H1 (cell line): ENCODE measurements at regions not wholly inside any gene's neighbourhood (a gene's known extent, or its start where the extent isn't known, plus 50 kb on each side); places are given as distances from the start of the nearest gene placed in this dataset.

Experiments
- CTCF ChIA-PET: fragments of 300-600 bp; sonication (Branson Sonifier 250); formaldehyde crosslinking; loops from one replicate; lab custom pipeline; 2021; ENCODE audit not compliant: partially characterized antibody; lab: Charles Lee
- POLR2A ChIA-PET: fragments of 300-600 bp; sonication (Branson Sonifier 250); formaldehyde crosslinking; loops from one replicate; lab custom pipeline; 2021; ENCODE audit warnings: inconsistent platforms; ENCODE audit not compliant: partially characterized antibody; lab: Charles Lee
- DNase-seq, 2 experiments: peaks; one replicate each; pipeline versions ENCODE4 v3.0.0 to v3.0.0-alpha.2; 2010 to 2022; ENCODE audit warnings: low spot score in 2 of 2, low read depth in 1 of 2, mixed read lengths in 1 of 2
- FAIRE-seq: peaks from 2 replicates; lab custom pipeline; 2011; peaks lifted over from hg19 to GRCh38; lab: Jason Lieb, UNC
- H2AFZ ChIP-seq: 2 replicates; pipeline ENCODE4 v1.8.1; 2012; ENCODE audit warnings: low read length, inconsistent platforms
- H2AK5ac ChIP-seq: 2 replicates; pipeline ENCODE4 v1.6.1; 2013; ENCODE audit warnings: low read depth, low read length
- H2BK120ac ChIP-seq: replicated peaks from 2 replicates; pipeline ENCODE3; 2013; ENCODE audit warnings: low read depth, low read length, inconsistent platforms
- H2BK12ac ChIP-seq: 2 replicates; pipeline ENCODE4 v1.6.1; 2013; ENCODE audit warnings: low read depth, low read length
- H2BK15ac ChIP-seq: 2 replicates; pipeline ENCODE4 v1.6.1; 2013; ENCODE audit warnings: low read length
- H2BK20ac ChIP-seq: 2 replicates; pipeline ENCODE4 v1.6.1; 2013; ENCODE audit warnings: low read length
- H2BK5ac ChIP-seq: 2 replicates; pipeline ENCODE4 v1.6.1; 2013; ENCODE audit warnings: low read depth, low read length
- H3K14ac ChIP-seq: 2 replicates; pipeline ENCODE4 v1.6.1; 2013; ENCODE audit warnings: inconsistent platforms; ENCODE audit not compliant: insufficient read length
- H3K18ac ChIP-seq: 2 replicates; pipeline ENCODE4 v1.6.1; 2013; ENCODE audit warnings: low read length; ENCODE audit errors: extremely low read depth
- H3K23ac ChIP-seq: 2 replicates; pipeline ENCODE4 v1.6.1; 2013; ENCODE audit warnings: inconsistent platforms; ENCODE audit not compliant: insufficient read length
- H3K23me2 ChIP-seq: 2 replicates; pipeline ENCODE4 v1.6.1; 2013; ENCODE audit warnings: low read depth, low read length
- H3K27ac ChIP-seq: 2 replicates; pipeline ENCODE4 v1.6.1; 2011; ENCODE audit warnings: low read depth, low read length, inconsistent platforms
- H3K27me3 ChIP-seq, 4 experiments: replicated peaks in 1 of 4; 1 replicate in 1 of 4; 2 replicates in 3 of 4; pipeline versions ENCODE4 v1.6.1 to v1.8.1; 2011 to 2013; ENCODE audit warnings: low read length in 3 of 4, mild to moderate bottlenecking in 3 of 4, inconsistent platforms in 2 of 4, mixed read lengths in 2 of 4, moderate library complexity in 1 of 4; ENCODE audit not compliant: control insufficient read depth in 3 of 4, insufficient read depth in 3 of 4; ENCODE audit errors: extremely low read depth in 1 of 4
- H3K36me3 ChIP-seq, 4 experiments: 2 replicates each; pipeline versions ENCODE4 v1.6.1 to v1.8.1; 2011 to 2013; ENCODE audit warnings: mild to moderate bottlenecking in 4 of 4, low read length in 3 of 4, moderate library complexity in 2 of 4, control low read depth in 1 of 4, inconsistent platforms in 1 of 4; ENCODE audit not compliant: insufficient read depth in 4 of 4, control insufficient read depth in 2 of 4
- H3K4ac ChIP-seq: replicated peaks from 2 replicates; pipeline ENCODE3; 2013; ENCODE audit warnings: low read length, low read depth, mixed read lengths, inconsistent platforms; ENCODE audit not compliant: insufficient read length
- H3K4me1 ChIP-seq, 4 experiments: replicated peaks in 1 of 4; 1 replicate in 1 of 4; 2 replicates in 3 of 4; pipeline versions ENCODE4 v1.6.1 to v1.8.1; 2011 to 2013; ENCODE audit warnings: low read length in 3 of 4, inconsistent platforms in 2 of 4, mixed read lengths in 1 of 4; ENCODE audit not compliant: insufficient read depth in 4 of 4, control insufficient read depth in 3 of 4
- H3K4me2 ChIP-seq, 2 experiments: 2 replicates each; pipeline versions ENCODE4 v1.6.1 to v1.8.1; 2011 to 2013; ENCODE audit warnings: low read depth in 2 of 2, low read length in 2 of 2, control low read depth in 1 of 2, inconsistent platforms in 1 of 2, mild to moderate bottlenecking in 1 of 2; ENCODE audit not compliant: insufficient read depth in 1 of 2
- H3K4me3 ChIP-seq, 4 experiments: fragments of 200-600, 300-600 bp in 1 of 4; sonication (generic), shearing (Covaris generic), sonication (Bioruptor Twin) in 1 of 4; 2 replicates each; pipeline versions ENCODE4 v1.5.1 to v1.8.1; 2011 to 2016; ENCODE audit warnings: low read length in 4 of 4, low read depth in 3 of 4, control low read depth in 2 of 4, inconsistent platforms in 2 of 4, mild to moderate bottlenecking in 2 of 4, mixed read lengths in 1 of 4, moderate library complexity in 1 of 4; ENCODE audit not compliant: insufficient read depth in 2 of 4; ENCODE audit errors: extremely low read depth in 1 of 4
- H3K56ac ChIP-seq: replicated peaks from 2 replicates; pipeline ENCODE3; 2013; ENCODE audit warnings: low read depth, mild to moderate bottlenecking, mixed read lengths, low read length, inconsistent platforms; ENCODE audit not compliant: insufficient read length
- H3K79me1 ChIP-seq: 2 replicates; pipeline ENCODE4 v1.6.1; 2013; ENCODE audit warnings: low read depth, low read length, control low read depth
- H3K79me2 ChIP-seq, 2 experiments: 2 replicates each; pipeline versions ENCODE4 v1.6.1 to v1.8.1; 2012 to 2013; ENCODE audit warnings: low read length in 2 of 2, mild to moderate bottlenecking in 2 of 2, inconsistent platforms in 1 of 2; ENCODE audit not compliant: insufficient read depth in 2 of 2, control insufficient read depth in 1 of 2
- H3K9ac ChIP-seq, 4 experiments: replicated peaks in 1 of 4; 1 replicate in 1 of 4; 2 replicates in 3 of 4; pipeline versions ENCODE4 v1.6.1 to v1.8.1; 2011 to 2013; ENCODE audit warnings: low read depth in 3 of 4, low read length in 3 of 4, control low read depth in 2 of 4, mild to moderate bottlenecking in 2 of 4, moderate library complexity in 2 of 4, inconsistent platforms in 1 of 4; ENCODE audit errors: extremely low read depth in 1 of 4
- H3K9me3 ChIP-seq, 2 experiments: 2 replicates each; pipeline versions ENCODE4 v1.6.1 to v1.8.1; 2012 to 2013; ENCODE audit warnings: mild to moderate bottlenecking in 2 of 2, moderate library complexity in 2 of 2, control low read depth in 1 of 2, inconsistent platforms in 1 of 2, low read depth in 1 of 2, low read length in 1 of 2, mixed read lengths in 1 of 2; ENCODE audit not compliant: insufficient read depth in 2 of 2
- H4K20me1 ChIP-seq, 2 experiments: replicated peaks in 1 of 2; 2 replicates each; pipeline versions ENCODE3 to v1.8.1; 2011 to 2013; ENCODE audit warnings: inconsistent platforms in 2 of 2, low read length in 2 of 2, mild to moderate bottlenecking in 1 of 2; ENCODE audit not compliant: insufficient read depth in 2 of 2, control insufficient read depth in 1 of 2
- H4K5ac ChIP-seq: 2 replicates; pipeline ENCODE4 v1.6.1; 2013; ENCODE audit warnings: low read length, low read depth, mixed read lengths, inconsistent platforms; ENCODE audit not compliant: insufficient read length
- H4K8ac ChIP-seq: 2 replicates; pipeline ENCODE4 v1.8.0; 2013; ENCODE audit warnings: mild to moderate bottlenecking, moderate library complexity, low read length, inconsistent platforms; ENCODE audit not compliant: insufficient read depth; ENCODE audit errors: extremely low read depth
- H4K91ac ChIP-seq: replicated peaks from 2 replicates; pipeline ENCODE3; 2013; ENCODE audit warnings: low read length, mixed read lengths, inconsistent platforms; ENCODE audit not compliant: insufficient read length
- FOSL1 ChIP-seq: IDR thresholded peaks from 2 replicates; pipeline ENCODE4 v1.6.1; 2011; ENCODE audit warnings: mild to moderate bottlenecking, low read depth, low read length, moderate library complexity; ENCODE audit not compliant: insufficient read depth
- RAD21 ChIP-seq, 2 experiments: IDR thresholded peaks in 1 of 2; conservative IDR thresholded peaks in 1 of 2; 2 replicates each; pipeline ENCODE4 v1.6.1; 2011; ENCODE audit warnings: low read depth in 2 of 2, low read length in 2 of 2, improper control_type of control experiment in 1 of 2, inconsistent platforms in 1 of 2, mild to moderate bottlenecking in 1 of 2, moderate library complexity in 1 of 2
- RFX5 ChIP-seq: IDR thresholded peaks from 2 replicates; pipeline ENCODE4 v1.6.1; 2011; ENCODE audit warnings: low read depth, low read length, improper control_type of control experiment, borderline replicate concordance
- SIN3A ChIP-seq, 2 experiments: IDR thresholded peaks in 1 of 2; conservative IDR thresholded peaks in 1 of 2; 2 replicates each; pipeline ENCODE4 v1.6.1; 2011 to 2012; ENCODE audit warnings: low read length in 2 of 2, improper control_type of control experiment in 1 of 2, low read depth in 1 of 2, mild to moderate bottlenecking in 1 of 2
- ZNF274 ChIP-seq: IDR thresholded peaks from 2 replicates; pipeline ENCODE4 v1.7.0; 2012; ENCODE audit warnings: low read length, borderline replicate concordance; ENCODE audit errors: extremely low read depth
- WGBS, 2 experiments: shearing (Covaris generic) in 1 of 2; methylation state at CpG; one replicate each; pipeline versions ENCODE4 v1.1.6 to v1.1.7; 2013 to 2015; ENCODE audit warnings: low lambda C conversion rate in 2 of 2, mixed read lengths in 2 of 2, inconsistent platforms in 1 of 2, low coverage in 1 of 2, missing lambda C conversion rate in 1 of 2; ENCODE audit not compliant: insufficient replicate concordance in 2 of 2, insufficient coverage in 1 of 2, insufficient read length in 1 of 2; ENCODE audit errors: extremely low coverage in 1 of 2, missing lambda C conversion rate in 1 of 2; 5-methylcytosine and 5-hydroxymethylcytosine counted together

GRCh38 chr13:80906860-80907259 lies 565.9 kb upstream of the SPRY2 start:
- POLR2A ChIA-PET: no interaction called here
- H2BK5ac ChIP-seq: no peak overlapping the region
- H2AFZ ChIP-seq: no peak overlapping the region
- H3K23ac ChIP-seq: no peak overlapping the region
- no peak overlapping the region for H3K14ac ChIP-seq
- H3K79me1 ChIP-seq: no peaks in the 10 kb centered on the region
- no peak overlapping the region for H3K4me3 ChIP-seq
- CTCF ChIA-PET: no interaction called here
- no peaks in the 10 kb centered on the region for H3K4me1 ChIP-seq
- H4K20me1 ChIP-seq: no peaks in the 10 kb centered on the region
- H3K4ac ChIP-seq: no peak overlapping the region
- no peaks in the 10 kb centered on the region for H3K27me3 ChIP-seq
- FAIRE-seq: no peak
- no peaks in the 10 kb centered on the region for H3K9me3 ChIP-seq
- no peak overlapping the region for H2BK20ac ChIP-seq
- no peaks in the 10 kb centered on the region for H3K79me2 ChIP-seq
- WGBS, 2 experiments: 92% methylated on average over 2 of the region's 2 CpGs; no CpG with 5 or more reads in 1 of the 2 experiments
- TF ChIP-seq ZNF274 (no peak), RAD21 (IDR thresholded peaks at IDR 0.05 in 1 of 2, conservative IDR thresholded peaks at IDR 0.05 in 1 of 2; ENCODE audit: low read depth in 2 of 2, low read length in 2 of 2) (no peak), RFX5 (no peak), FOSL1 (no peak), SIN3A (conservative IDR thresholded peaks at IDR 0.05 in 1 of 2, IDR thresholded peaks at IDR 0.05 in 1 of 2; ENCODE audit: low read depth in 1 of 2, low read length in 2 of 2) (no peak)
- H2BK12ac ChIP-seq: no peak overlapping the region
- no peaks in the 10 kb centered on the region for H3K23me2 ChIP-seq
- H4K8ac ChIP-seq: no peak overlapping the region
- no peak for DNase-seq
- H4K91ac ChIP-seq: no peak overlapping the region
- no peak overlapping the region for H2BK120ac ChIP-seq
- no peak overlapping the region for H4K5ac ChIP-seq
- H2AK5ac ChIP-seq: no peak overlapping the region
- no peak overlapping the region for H3K56ac ChIP-seq
- no peak overlapping the region for H3K4me2 ChIP-seq
- H3K27ac ChIP-seq: no peak overlapping the region
- no peak overlapping the region for H3K18ac ChIP-seq
- H3K9ac ChIP-seq: no peak overlapping the region
- H3K36me3 ChIP-seq: no peaks in the 10 kb centered on the region
- no peak overlapping the region for H2BK15ac ChIP-seq
